Sigmoid colon (tissue), 4 donors: ENCODE measurements at regions not wholly inside any gene's neighbourhood (a gene's known extent, or its start where the extent isn't known, plus 50 kb on each side); places are given as distances from the start of the nearest gene placed in this dataset.

Source experiments
- EP300 ChIP-seq, 4 donors: sonication (generic); formaldehyde crosslinking; IDR thresholded peaks; one replicate each; pipeline ENCODE4 v1.6.1; 2017; ENCODE audit warnings: antibody characterized with exemption in 4 of 4
- POLR2A ChIP-seq, 2 donors: fragments of 450-650 bp; IDR thresholded peaks; one replicate each; pipeline ENCODE4 v1.6.1; 2016; ENCODE audit warnings: antibody characterized with exemption in 2 of 2, mild to moderate bottlenecking in 2 of 2, moderate library complexity in 2 of 2
- POLR2AphosphoS5 ChIP-seq, 4 donors: sonication (generic); formaldehyde crosslinking; IDR thresholded peaks; one replicate each; pipeline ENCODE4 v1.6.1; 2017; ENCODE audit warnings: antibody characterized with exemption in 4 of 4
- TF ChIP-seq, protein P1 (sequence below), 4 experiments: fragments of 450-650 bp in 3 of 4; fragments of 200-600 bp in 1 of 4; IDR thresholded peaks; one replicate each; pipeline ENCODE4 v1.5.1; 2016 to 2019; ENCODE audit warnings: antibody characterized with exemption in 4 of 4, mild to moderate bottlenecking in 3 of 4, moderate library complexity in 2 of 4

DNA sequence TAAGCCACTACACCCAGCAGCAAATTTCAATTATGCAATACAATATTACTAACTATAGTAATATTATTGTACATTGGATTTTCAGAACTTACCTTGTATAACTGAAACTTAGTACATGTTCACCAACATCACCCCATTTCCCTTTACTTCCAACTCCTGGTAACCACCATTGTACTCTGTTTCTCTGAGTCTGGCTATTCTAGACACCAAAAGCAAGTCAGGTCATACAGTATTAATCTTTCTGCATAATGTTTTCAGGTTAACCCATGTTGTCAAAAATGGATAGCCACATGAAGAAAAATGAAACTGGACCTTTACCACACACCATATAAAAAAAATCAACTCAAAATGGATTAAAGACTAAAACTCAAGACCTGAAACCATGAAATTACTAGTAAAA lies 558.2 kb downstream of the MMUT start:
- TF ChIP-seq POLR2A (IDR thresholded peaks at IDR 0.05) = no peak
- no peak for TF ChIP-seq POLR2AphosphoS5 (IDR thresholded peaks at IDR 0.05)
- TF ChIP-seq, protein P1, sequence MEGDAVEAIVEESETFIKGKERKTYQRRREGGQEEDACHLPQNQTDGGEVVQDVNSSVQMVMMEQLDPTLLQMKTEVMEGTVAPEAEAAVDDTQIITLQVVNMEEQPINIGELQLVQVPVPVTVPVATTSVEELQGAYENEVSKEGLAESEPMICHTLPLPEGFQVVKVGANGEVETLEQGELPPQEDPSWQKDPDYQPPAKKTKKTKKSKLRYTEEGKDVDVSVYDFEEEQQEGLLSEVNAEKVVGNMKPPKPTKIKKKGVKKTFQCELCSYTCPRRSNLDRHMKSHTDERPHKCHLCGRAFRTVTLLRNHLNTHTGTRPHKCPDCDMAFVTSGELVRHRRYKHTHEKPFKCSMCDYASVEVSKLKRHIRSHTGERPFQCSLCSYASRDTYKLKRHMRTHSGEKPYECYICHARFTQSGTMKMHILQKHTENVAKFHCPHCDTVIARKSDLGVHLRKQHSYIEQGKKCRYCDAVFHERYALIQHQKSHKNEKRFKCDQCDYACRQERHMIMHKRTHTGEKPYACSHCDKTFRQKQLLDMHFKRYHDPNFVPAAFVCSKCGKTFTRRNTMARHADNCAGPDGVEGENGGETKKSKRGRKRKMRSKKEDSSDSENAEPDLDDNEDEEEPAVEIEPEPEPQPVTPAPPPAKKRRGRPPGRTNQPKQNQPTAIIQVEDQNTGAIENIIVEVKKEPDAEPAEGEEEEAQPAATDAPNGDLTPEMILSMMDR (IDR thresholded peaks at IDR 0.05) = no peak
- TF ChIP-seq EP300 (IDR thresholded peaks at IDR 0.05) = no peak
